GDM1 (cell line): ENCODE measurements at regions not wholly inside any gene's neighbourhood (a gene's known extent, or its start where the extent isn't known, plus 50 kb on each side); places are given as distances from the start of the nearest gene placed in this dataset.

Experiments used
- DNase-seq: peaks from one replicate; lab custom pipeline; 2025; lab: John Stamatoyannopoulos, UW

DNA sequence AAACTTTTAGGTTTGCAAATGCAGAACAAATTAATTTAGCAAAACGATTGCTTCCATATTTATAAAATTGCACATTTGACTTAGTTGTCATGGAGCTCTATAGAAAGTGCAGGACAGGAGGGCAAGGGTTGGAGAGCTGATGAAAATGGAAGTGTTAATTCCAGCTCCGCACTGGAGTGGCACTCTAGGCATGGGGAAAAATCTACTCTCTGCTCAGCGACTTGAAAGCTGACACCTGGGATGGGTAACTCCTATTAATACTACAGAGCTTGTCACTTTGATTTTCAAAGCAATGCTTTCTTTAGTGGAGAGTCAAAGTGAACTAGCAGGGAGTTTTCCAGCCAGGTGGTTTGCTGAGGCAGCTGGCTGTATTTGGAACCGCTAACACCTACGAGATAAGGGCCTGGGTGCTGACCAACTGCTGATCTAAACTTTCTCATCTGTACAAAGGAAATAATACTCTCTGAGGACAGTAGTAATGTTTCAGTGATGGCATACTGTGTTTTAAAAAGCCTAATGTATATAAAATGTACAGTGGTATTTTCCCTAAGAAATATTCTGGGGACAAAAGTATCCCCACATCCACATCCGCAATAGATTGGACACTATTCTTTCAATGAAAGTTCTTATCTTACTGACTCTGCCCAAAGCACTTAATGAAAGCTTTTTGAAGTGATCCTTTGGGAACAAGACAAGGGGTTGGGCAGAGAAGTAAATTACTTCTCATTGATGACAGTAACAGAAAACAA, 444.3 kb downstream of the GPAM start:
- DNase-seq: no peak

DNA sequence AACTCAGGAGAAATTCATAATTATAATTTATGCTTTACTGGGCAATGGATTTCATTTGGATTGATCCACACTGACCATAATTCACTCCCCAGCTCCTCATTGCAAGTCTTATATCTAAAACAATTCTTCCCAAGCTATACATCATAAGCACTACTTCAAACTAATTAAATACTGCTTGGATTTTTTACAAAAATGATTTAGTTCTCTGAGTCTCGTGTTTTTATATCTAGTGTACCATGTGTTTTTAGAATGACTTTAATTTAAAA, 443.8 kb downstream of the GPAM start:
- DNase-seq: no peak

DNA sequence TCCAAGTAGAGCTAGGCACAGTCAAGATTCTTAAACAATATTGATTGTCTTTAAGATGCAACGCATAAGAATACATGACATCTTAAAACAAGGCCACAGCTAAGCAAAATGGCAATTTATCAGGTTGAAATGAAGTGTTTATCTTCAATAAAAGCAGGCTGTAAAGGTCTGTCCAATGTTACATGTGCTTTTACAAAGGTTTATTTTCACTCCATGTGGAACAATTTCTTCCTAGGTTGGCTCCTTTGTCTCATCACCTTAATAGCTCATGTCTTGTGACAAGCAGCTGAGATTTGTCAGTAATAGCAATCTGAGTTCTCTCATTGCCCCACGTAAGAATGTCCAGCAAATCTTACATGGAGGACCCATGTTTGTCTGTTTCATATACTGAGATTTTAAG, 437.6 kb downstream of the GPAM start:
- no peak for DNase-seq

DNA sequence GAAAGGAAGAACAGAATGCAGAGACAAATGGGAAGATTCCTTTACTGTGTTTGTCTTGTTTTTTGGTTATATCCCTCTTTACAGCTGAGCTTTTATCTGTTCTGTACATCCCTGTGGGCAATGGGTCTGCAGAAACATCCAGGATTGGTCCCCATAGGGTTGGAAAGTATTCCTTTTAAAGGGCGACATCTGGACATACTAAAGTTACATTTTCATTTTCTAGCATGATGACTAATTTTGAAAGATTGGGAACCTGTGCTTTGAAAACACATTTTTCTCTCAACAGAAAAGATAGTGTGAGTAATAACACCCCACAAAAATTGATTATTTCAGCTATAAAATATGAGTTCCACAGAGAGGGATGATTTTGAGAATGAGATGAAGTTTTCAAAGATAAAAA, 435.8 kb downstream of the GPAM start:
- DNase-seq: no peak

DNA sequence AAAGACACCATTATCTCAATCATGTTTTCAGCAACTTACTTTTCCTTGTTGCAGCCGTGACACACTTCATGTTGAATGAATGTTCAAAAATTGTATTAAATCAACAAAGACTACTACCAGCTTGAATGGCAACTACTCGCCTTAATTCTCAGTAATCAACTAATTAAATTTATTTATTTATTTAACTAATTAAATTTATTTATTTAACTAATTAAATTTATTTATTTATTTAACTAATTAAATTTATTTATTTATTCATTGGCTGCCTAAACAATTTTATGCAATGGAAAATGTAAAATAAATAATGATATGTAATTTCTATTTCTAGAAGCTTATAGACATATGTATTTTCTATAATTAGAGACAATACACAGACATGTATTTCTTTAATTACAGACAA, 435.4 kb downstream of the GPAM start:
- no peak for DNase-seq

DNA sequence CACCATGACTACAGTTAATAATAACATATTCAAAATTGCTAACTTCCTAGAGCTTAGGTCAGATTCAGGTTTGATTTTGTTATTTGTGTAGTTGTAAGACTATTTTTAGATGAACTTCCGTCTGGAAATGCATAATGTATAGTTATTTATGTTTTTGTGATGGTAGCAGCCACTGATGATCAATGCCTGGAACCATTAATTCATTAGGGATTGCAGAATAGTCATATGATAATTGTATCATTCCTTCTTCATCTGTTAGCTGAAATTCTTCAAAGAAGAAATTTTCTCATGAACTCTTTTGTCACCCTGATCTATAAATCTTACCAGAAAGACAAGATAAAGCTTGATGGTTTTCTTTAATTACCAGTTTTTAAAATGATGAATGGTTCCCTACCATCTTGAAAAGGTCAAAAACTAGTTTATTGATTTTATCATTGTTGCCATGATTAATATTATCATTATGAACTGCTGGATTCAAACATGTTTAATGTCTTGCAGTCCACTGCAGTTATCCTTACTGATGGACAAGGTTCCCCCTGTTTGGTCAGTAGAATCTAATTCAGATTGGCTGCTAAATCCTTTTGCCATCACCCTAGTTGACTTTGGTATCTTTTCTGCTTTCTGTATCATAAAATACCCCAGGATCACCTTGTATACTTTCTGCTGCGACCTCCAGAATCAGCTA, 433.3 kb downstream of the GPAM start:
- no peak for DNase-seq

DNA sequence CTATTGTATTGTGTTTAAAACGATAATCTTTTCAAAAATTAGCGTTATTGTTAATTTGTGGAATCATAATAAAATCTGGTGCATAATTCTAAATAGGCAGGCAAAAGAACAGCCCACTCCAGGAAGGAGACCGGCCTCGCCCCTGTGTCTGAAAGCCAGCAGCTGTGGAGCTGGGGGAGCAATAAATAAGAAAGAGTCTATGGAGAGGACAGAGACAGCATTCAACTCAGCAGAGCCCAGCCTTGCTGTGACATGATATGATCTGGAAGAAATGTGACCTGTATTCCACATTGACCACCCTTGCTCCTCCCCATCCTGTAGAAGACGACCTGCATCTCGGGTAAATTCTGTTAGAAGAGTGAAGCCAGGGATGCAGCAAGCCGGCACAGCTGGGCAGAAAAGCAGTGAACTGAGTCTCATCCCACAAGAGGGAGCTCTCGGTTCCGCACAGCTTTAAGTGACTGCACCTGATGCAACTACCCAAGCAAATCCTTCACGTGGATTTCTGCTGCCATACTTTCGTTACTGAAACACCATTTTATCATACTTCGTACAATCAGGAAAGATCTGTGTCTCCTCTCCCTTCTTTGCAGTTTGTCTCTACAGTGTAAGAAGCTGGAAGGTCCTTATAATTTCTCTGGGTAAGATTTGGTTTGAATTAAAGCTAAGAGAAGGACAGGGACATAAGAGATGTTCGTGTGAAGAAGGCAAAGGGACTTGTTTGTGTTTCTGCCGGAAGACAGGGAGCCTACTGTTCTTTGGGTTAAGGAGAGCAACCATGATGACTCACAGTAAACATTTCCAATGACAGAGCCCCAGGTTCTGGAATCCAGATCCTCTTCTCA, 427.1 kb downstream of the GPAM start:
- no peak for DNase-seq

DNA sequence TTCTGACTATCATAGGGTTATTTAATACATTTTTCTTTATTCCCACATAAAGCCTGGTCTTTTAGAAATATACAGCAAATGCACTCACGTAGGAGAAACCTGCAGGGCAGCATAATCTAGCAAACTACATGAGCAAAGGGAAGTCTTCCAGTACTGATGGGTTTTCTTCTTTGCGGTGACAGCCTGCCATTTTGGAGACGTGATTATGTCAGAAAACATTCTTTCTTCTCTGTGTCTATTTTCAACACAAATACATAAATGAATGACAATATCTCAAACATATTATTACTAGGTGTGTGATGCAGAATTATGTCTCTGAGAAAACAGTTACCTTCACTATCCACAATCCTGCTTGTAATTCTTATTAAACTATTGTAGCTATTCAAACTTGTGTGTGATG, 425.0 kb downstream of the GPAM start:
- no peak for DNase-seq

DNA sequence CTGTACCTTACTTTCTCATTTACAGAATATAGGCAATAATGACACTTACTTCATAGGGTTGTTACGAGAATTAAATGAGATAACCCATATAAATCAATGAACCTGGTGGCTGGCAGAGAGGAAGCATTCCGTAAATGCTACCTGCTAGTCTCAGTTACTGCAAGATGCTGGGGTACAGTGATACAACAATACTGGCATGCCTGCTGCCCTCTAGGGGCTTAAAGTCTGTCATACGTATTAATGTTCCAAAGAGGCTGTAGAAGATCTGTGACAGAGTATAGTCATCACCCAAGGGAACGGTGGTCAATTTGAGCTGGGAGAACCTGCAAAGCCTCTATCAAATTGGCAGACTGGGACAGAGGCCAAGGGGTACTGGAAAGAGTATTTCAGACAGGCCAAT, 421.5 kb downstream of the GPAM start:
- no peak for DNase-seq

DNA sequence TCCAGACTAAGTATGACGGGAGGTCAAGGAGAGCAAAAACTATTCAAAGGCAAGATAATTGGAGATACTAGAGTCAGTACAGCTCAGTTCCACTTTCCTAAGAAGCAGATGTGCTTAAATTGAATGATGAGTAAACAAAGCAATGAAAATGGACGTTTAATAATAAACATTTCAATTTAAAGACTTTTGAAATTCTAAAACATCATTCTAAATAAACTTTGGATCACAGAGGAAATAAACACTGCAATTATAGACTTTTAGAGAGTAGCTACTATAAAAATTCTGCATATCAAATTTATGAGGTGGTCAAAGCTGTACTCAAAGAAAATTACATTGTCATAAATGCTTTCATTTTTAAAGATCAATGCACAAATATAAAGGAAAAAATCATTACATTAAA, 418.3 kb downstream of the GPAM start:
- no peak for DNase-seq

DNA sequence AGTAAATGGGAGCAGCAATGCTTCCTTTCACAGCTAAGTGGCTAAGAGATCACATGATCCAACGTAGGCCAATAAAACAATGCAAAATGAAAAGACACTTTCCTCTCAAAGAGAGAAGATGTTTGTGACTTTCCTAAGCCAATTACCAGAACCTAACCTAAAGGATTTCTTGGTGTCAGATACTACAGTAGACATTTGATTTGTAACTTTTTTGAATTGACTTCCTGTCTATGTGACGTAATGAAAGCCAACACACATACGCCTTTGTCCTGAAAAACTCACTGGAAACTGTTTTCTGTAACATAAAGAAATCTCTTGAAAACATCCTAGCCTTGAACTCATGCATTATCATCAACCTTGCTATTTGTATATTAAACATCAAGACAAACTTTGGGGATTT, 417.1 kb downstream of the GPAM start:
- no peak for DNase-seq

DNA sequence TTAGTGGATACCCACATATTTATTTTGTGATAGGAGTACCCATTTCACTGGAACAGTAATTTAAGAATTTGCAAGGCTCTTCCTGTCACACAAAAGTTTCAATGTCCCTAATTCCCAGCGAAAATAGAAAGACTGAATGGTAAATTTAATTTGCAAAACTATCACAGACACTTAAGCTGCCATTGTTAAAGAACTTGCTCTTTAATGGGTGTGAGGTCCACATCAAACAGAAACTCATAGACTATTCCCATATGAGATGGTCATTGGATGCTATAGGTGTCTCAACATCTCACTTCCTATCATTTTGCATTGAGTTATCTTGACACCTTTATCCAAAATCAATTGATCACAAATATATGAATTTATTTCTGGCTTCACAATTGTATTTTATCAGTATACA, 415.9 kb downstream of the GPAM start:
- no peak for DNase-seq

DNA sequence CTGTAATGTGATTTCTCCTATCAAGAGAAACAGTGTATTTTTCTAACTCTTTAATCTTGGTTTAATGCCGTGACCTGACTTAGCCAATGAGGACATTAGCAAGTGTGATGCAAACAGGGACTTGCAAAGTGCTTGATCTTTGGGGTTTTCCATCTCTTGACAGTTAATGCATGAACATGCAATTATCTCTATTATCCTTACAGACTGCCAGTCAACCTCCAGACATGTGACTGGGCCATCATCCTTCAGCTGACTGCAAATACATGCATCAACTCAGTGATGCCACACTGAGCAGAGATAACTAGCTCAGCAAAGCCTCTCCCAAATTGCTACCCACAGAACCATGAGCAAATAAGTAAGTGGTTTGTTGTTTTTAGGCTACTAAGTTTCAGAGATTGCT, 409.6 kb downstream of the GPAM start:
- no peak for DNase-seq

DNA sequence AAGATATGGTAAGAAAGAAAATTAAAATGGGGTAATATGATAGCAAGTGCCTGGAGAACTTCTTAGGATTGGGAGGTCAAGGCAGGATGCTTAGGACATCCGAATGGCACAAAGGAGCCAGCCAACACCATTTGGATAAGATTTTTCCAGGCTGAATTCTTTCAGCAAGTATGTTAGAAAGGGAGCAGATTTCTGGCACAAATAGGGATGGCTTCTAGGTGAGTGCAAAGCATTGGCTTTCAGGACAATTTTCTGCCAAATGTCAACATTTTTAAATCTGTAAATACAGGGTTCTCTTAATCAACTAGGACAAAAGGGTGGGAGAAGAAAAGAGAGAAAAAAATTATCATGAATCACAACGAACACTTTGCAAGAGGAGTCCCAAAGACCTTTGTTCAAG, 409.1 kb downstream of the GPAM start:
- no peak for DNase-seq

DNA sequence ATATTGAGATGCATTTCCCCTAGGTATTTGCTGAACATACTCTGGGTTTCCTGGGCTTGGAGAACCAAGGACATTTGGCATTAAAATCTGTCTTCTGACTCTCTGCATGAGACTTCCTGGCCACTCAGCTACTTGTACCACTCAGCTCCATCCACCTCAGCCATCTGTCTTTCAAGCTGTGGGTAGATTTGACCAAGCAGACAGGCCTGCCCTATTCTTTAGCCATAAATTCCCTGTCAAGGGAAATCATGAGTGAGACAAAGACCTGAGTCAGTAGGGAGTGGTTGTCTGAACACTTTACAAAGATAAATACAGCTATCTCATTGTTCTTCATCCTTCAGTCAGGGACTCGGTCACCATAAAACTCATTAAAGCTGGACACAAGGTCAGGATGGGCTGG, 399.1 kb downstream of the GPAM start:
- DNase-seq: no peak

DNA sequence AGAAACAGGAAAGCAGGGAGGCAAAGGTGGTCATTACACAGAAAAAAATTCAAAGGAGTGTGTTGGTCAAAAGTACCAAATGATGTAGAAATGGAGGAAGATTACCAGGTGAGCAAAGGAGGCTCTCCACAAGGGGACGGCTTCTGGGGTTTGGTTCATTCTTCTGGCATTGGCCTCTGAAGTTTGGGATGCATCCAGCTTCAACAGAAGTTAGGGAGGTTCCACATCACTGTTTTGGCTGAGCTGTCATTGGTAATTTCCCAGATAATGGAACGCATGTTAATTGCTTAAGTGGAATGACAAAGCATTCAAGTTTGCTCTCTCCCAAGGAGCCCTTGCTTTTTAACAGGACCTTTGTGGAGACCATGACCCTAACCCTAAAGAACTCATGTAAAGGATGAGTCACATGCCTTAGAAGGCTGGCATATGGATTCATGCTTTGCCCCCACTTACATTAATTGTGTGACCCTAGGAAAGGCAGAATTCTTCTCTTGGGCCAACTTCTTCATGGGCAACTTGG, 398.6 kb downstream of the GPAM start:
- DNase-seq: no peak

DNA sequence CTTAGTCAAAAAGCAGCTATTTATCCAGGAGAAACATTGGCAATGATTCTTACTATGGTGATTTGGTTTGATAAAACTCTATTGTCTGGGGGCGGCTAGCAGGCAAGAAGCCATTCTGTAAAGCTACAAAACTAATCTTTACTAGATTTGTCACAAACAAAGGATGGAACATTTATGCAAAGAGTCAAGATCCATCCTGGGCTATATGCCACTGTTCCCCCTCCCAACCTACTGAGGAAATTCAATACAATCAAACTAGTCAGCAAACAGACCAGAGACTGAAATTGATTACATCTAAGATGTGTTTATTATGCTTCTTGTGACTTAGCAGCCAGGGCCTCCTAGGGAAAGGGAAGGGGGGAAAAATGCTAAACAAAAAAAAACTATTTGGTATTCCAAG, 397.6 kb downstream of the GPAM start:
- DNase-seq: no peak

DNA sequence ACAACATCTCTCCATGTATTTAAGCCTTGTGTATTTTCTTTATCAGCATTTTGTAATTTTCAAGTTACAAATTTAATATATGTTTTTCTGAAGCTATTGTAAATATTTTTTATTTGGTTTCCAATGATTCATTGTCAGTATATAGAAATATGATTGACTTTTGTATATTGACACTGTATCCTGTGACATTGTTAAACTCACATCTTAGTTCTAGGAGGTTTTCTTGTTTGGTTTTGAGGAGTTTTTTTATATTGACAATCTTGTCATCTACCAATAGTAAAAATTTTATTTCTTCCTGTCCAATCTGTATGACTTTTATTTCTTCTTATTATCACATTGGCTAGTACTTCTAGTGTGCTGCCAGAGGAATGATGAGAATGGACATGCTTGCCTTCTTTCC, 393.7 kb downstream of the GPAM start:
- DNase-seq: no peak

DNA sequence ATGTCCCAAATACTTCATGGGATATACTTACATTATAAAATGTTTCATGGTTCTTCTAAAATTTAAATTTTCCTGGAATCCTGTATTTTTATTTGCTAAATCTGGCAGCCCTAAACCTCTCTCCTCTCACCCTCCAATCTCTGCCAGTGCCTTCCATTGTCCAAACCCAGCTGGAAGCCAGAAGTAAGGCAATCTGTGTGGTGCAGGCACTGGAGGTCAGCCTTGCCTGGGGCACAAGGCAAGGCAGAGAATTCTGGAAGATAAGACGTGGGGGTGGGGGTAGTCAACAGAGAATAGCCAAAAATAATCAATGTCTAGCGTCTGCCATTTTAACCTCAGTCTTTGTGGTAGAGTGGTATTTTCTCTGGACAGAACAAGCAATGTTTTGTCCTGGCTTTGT, 381.7 kb downstream of the GPAM start:
- DNase-seq: no peak

DNA sequence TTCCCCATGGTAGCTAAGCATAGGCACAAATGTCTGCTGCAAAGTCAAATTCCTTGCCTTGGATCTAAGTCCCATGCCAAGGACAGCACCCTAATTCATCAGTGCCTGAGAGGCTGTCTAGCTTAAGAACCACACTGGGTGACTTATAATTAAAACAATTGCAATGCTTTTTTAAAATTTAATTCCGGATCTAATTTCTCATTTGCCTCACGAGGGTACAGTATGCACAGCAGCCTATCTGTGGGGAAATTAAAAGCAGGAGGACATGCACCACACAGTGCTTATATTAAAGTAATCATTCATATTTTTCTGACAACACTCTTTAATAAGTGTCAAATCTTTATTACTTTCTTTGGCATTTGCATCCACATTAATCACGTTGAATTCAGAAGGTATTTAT, 378.8 kb downstream of the GPAM start:
- DNase-seq: no peak

DNA sequence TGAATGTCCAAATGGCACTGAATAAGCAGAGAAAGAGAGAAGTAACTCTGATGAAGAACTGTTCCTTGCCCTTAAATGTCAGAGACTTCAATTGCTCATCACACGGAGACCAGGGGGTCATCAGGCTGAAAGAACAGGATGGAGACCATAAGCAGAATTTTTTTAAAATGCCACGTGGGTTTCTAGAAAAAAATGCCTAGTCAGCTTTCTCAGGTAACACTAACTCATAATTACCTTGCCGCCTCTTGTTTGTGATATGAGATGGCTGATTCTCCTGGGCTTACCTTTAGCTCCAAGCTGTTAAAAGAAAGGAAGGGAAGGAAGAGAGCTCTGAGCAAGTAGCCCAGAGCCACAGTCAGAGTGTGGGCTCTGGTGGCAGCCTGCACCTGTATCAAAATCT, 372.0 kb downstream of the GPAM start:
- DNase-seq: no peak

DNA sequence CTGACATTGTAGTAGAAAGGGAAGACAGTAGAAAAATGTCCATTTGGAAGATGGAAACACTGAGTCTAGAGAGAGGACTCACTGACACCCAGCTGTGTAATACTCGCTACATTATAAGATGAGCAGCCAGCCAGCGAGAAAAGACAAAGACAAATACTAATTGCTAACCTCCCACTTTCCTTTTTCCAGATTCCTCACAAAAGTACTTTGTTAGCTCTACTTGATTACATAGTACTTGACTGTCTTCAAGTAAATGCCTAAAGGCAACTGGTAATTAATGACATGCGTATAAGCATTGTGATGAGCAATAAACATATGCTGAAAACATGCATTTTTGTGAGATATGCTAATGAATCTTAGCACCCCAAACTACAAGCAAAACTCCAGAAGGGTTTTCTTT, 363.1 kb downstream of the GPAM start:
- DNase-seq: no peak

DNA sequence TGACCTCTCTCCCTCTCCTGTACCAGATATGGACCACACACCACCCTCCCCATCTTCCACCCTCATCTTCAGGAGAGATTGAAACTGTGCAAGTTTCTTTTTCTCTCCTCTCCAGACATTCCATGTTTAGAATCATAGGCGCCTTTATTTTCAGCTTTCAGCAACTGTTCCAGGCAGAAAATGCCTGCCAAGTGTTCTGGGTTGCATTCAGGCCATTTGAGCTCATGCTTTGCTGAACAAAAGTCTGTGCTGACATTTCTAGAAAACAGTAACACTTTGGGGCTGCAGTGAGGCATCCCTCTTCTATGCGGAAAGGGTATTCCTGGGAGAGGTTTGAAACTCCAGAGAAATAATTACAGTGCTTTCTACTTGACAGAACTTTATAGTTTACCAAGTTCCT, 361.7 kb downstream of the GPAM start:
- no peak for DNase-seq
